GM12878 (cell line): ENCODE measurements at regions not wholly inside any gene's neighbourhood (a gene's known extent, or its start where the extent isn't known, plus 50 kb on each side); places are given as distances from the start of the nearest gene placed in this dataset.

Source experiments
- ATAC-seq: fragments of 200-7000 bp; cut with Tn5 transposase; 3 replicates; pipeline ENCODE4 v1.9.1; 2020; ENCODE audit warnings: mild to moderate bottlenecking, moderate library complexity
- BruUV-seq: library from RNA; stranded (reverse); fragments of 400-500 nt; replicated peaks from 2 replicates; lab custom pipeline; 2021; lab: Mats Ljungman, UMichigan
- CTCF ChIA-PET: fragments of 300-600 bp; sonication (Branson Sonifier 250); formaldehyde crosslinking; extraction: SDS; loops from one replicate; lab custom pipeline; 2021; ENCODE audit warnings: inconsistent platforms; lab: Yijun Ruan, JAX
- POLR2A ChIA-PET: fragments of 350-600 bp; formaldehyde crosslinking; extraction: SDS; loops from one replicate; lab custom pipeline; 2021; ENCODE audit warnings: inconsistent platforms; lab: Charles Lee
- RAD21 ChIA-PET: fragments of 300-600 bp; sonication (Branson Sonifier 250); formaldehyde crosslinking; loops from one replicate; lab custom pipeline; 2023; ENCODE audit warnings: antibody characterized with exemption; ENCODE audit not compliant: unreplicated experiment; lab: Charles Lee
- SMC1A ChIA-PET: fragments of 300-600 bp; sonication (Branson Sonifier 250); formaldehyde crosslinking; loops from one replicate; lab custom pipeline; 2023; ENCODE audit not compliant: unreplicated experiment, uncharacterized antibody; lab: Charles Lee
- DNase-seq: peaks from one replicate; pipeline ENCODE4 v3.0.0-alpha.2; 2011; ENCODE audit warnings: low read depth, low spot score
- FAIRE-seq: peaks from 3 replicates; lab custom pipeline; 2011; peaks lifted over from hg19 to GRCh38; lab: Jason Lieb, UNC
- H2AFZ ChIP-seq: 2 replicates; pipeline ENCODE4 v1.6.0; 2011; ENCODE audit warnings: low read depth, low read length, control low read depth; ENCODE audit not compliant: control insufficient read depth
- H3K27ac ChIP-seq: 2 replicates; pipeline ENCODE4 v1.5.1; 2011; ENCODE audit warnings: control low read depth; ENCODE audit not compliant: control insufficient read depth, insufficient read depth
- H3K27me3 ChIP-seq, 2 experiments: replicated peaks in 1 of 2; 2 replicates each; pipeline versions ENCODE4 v1.6.0 to v1.6.1; 2011; ENCODE audit warnings: low read length in 1 of 2; ENCODE audit not compliant: control insufficient read depth in 2 of 2, insufficient read depth in 2 of 2
- H3K36me3 ChIP-seq, 2 experiments: 2 replicates each; pipeline ENCODE4 v1.5.1; 2011; ENCODE audit warnings: low read length in 1 of 2; ENCODE audit not compliant: control insufficient read depth in 2 of 2, insufficient read depth in 2 of 2
- H3K4me1 ChIP-seq: 2 replicates; pipeline ENCODE4 v1.6.1; 2011; ENCODE audit warnings: mild to moderate bottlenecking, low read length, moderate library complexity, mixed read lengths; ENCODE audit not compliant: control insufficient read depth, insufficient read depth
- H3K4me2 ChIP-seq: 2 replicates; pipeline ENCODE4 v1.6.0; 2011; ENCODE audit warnings: control low read depth; ENCODE audit not compliant: control insufficient read depth, insufficient read depth
- H3K4me3 ChIP-seq: fragments of 200-600 bp; sonication (generic); 2 replicates; pipeline ENCODE4 v1.5.1; 2016
- H3K79me2 ChIP-seq: 2 replicates; pipeline ENCODE4 v1.6.0; 2011; ENCODE audit warnings: low read length; ENCODE audit not compliant: control insufficient read depth, insufficient read depth
- H3K9ac ChIP-seq: 2 replicates; pipeline ENCODE4 v1.8.0; 2011; ENCODE audit warnings: low read length, control low read depth, mixed read lengths; ENCODE audit not compliant: control insufficient read depth, insufficient read depth
- H3K9me3 ChIP-seq: replicated peaks from 3 replicates; pipeline ENCODE4 v1.5.1; 2011; ENCODE audit warnings: mild to moderate bottlenecking, low read length; ENCODE audit not compliant: control insufficient read depth, insufficient read depth
- H4K20me1 ChIP-seq: 2 replicates; pipeline ENCODE4 v1.6.0; 2011; ENCODE audit not compliant: control insufficient read depth, insufficient read depth
- BCL3 ChIP-seq: IDR thresholded peaks from 2 replicates; pipeline ENCODE4 v1.6.1; 2011; ENCODE audit warnings: borderline replicate concordance, low read depth, mild to moderate bottlenecking, moderate library complexity, low read length; ENCODE audit not compliant: insufficient read depth, poor library complexity, severe bottlenecking
- HCFC1 ChIP-seq: fragments of 150-350 bp; IDR thresholded peaks from 2 replicates; pipeline ENCODE4 v1.6.1; 2014; ENCODE audit warnings: low read length
- HDAC2 ChIP-seq: fragments of 200-600 bp; sonication (generic); IDR thresholded peaks from 2 replicates; pipeline ENCODE4 v1.6.1; 2017
- SMAD1 ChIP-seq: fragments of 450-650 bp; IDR thresholded peaks from 2 replicates; pipeline ENCODE4 v1.6.1; 2018; ENCODE audit warnings: mild to moderate bottlenecking, low read depth; ENCODE audit not compliant: partially characterized antibody
- SMC3 ChIP-seq: IDR thresholded peaks from 2 replicates; pipeline ENCODE4 v1.6.1; 2011; ENCODE audit warnings: low read length, improper control_type of control experiment, borderline replicate concordance
- TCF7 ChIP-seq: IDR thresholded peaks from 2 replicates; pipeline ENCODE4 v1.6.1; 2014; ENCODE audit warnings: antibody characterized with exemption, borderline replicate concordance
- WRNIP1 ChIP-seq: IDR thresholded peaks from 2 replicates; pipeline ENCODE4 v1.6.1; 2011; ENCODE audit warnings: low read depth, low read length, improper control_type of control experiment, borderline replicate concordance
- YBX1 ChIP-seq: fragments of 450-650 bp; IDR thresholded peaks from 2 replicates; pipeline ENCODE4 v1.6.1; 2016; ENCODE audit warnings: antibody characterized with exemption
- WGBS: methylation state at CpG from one replicate; pipeline ENCODE4 v1.1.6; 2016; ENCODE audit warnings: low lambda C conversion rate; ENCODE audit not compliant: insufficient replicate concordance, insufficient coverage; ENCODE audit errors: missing lambda C conversion rate; 5-methylcytosine and 5-hydroxymethylcytosine counted together
- in situ Hi-C: fragments of 300-500 bp; cut with MboI; formaldehyde crosslinking; loops from 9 replicates; pipeline ENCODE4 v1.14.3; 2018; ENCODE audit warnings: mixed read lengths
- intact Hi-C: fragments of 100-400 bp; cut with micrococcal nuclease; formaldehyde crosslinking; loops from one replicate; pipeline ENCODE4 v1.14.2; 2022; ENCODE audit not compliant: unreplicated experiment

GRCh38 chr4:14315129-14315528 is 687.2 kb upstream of the CPEB2 start (continued):
- TF ChIP-seq HCFC1: no peak

GRCh38 chr4:14317351-14317750 is 684.9 kb upstream of the CPEB2 start:
- no peak overlapping the region for H3K9ac ChIP-seq
- SMC1A ChIA-PET: interaction anchor here (0.6 to 1.0 kb wide), 2 partner anchors 8 to 10 kb away, joined by 3 to 4 read pairs; no protein-coding TSS in a partner anchor
- WGBS: 16% methylated on average over 2 of the region's 2 CpGs
- POLR2A ChIA-PET: no interaction called here
- H3K4me3 ChIP-seq: no peak overlapping the region
- in situ Hi-C loops: no loop called here
- CTCF ChIA-PET: no interaction called here
- no peaks in the 10 kb centered on the region for H3K79me2 ChIP-seq
- H4K20me1 ChIP-seq: no peaks in the 10 kb centered on the region
- no peaks in the 10 kb centered on the region for H3K9me3 ChIP-seq
- FAIRE-seq: no peak
- intact Hi-C loops: no loop called here
- no peaks in the 10 kb centered on the region for H3K36me3 ChIP-seq
- no peaks in the 10 kb centered on the region for H3K4me1 ChIP-seq
- BruUV-seq: no TSS peak
- no peak overlapping the region for H2AFZ ChIP-seq
- H3K27me3 ChIP-seq: no peaks in the 10 kb centered on the region
- RAD21 ChIA-PET: no interaction called here
- H3K4me2 ChIP-seq: no peak overlapping the region
- no peak for DNase-seq
- H3K27ac ChIP-seq: no peak overlapping the region
- no peak for ATAC-seq
- no peak for TF ChIP-seq SMAD1
- TF ChIP-seq HDAC2: no peak
- TF ChIP-seq WRNIP1: no peak
- no peak for TF ChIP-seq SMC3
- TF ChIP-seq BCL3: no peak
- TF ChIP-seq TCF7: no peak
- TF ChIP-seq YBX1: no peak
